ENCODE measurements at regions not wholly inside any gene's neighbourhood (a gene's known extent, or its start where the extent isn't known, plus 50 kb on each side); places are given as distances from the start of the nearest gene placed in this dataset.

DNA sequence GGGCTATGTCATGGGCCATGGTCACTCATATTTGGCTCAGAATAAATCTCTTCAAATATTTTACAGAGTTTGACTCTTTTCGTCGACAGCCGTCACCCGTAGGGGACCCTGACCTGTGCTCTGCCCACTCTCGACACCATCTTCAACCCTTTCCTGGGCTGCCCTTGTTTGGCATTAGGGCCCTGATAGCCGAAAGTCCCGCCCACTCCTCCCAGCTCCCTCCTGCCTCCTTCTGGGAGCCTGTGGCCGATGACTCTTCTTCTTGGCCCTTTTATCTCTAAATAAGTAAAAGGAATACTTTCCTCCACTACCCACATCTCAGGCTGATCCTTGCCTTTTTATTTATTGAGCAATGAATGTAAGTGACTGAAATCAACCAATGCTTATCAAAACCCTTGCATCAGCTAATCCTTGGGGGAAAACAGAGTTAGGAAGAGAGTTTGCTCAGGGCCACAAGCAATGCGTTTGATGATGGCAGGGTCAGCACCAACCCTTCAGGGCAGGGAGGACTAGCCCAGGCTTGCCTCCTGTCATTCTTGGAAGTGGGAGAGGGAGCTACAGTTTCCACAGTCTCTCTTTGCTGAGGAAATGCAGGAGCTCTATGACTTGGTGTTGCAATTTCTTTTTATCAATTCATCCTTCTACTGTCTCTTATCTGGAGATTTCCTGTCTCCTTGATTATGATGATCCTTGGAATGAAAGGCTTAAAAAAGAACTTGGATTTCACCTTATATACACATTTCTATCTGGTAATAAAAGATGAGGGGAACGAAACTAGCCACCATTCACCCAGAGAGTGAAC is 218.2 kb upstream of the PODXL start:
- no peak overlapping the region for H2AFZ ChIP-seq (ENCODE audit: low read length)
- no peaks in the 10 kb centered on the region for H3K9me2 ChIP-seq (ENCODE audit: low read depth, low read length)
- no peaks in the 10 kb centered on the region for H3K36me3 ChIP-seq (ENCODE audit: insufficient read depth, low read length)
- H3K27me3 ChIP-seq (ENCODE audit: insufficient read depth, low read length): peaks cover 5% of the 10 kb centered on the region; the same call in 1 of the 2 replicates
- H3K4me1 ChIP-seq (ENCODE audit: insufficient read depth, low read length, severe bottlenecking): no peaks in the 10 kb centered on the region
- no peak overlapping the region for H3K9ac ChIP-seq (ENCODE audit: low read length)
- H3K4me2 ChIP-seq (ENCODE audit: low read length): no peak overlapping the region
- H3F3A ChIP-seq (ENCODE audit: insufficient read depth, low read length): no peaks in the 10 kb centered on the region
- H4K20me1 ChIP-seq (ENCODE audit: insufficient read depth, low read length): no peaks in the 10 kb centered on the region
- no peaks in the 10 kb centered on the region for H3K9me3 ChIP-seq (ENCODE audit: low read length)
- TF ChIP-seq EZH2 (IDR thresholded peaks at IDR 0.05; ENCODE audit: borderline replicate concordance, low read length): no peak
- TF ChIP-seq, protein P1, sequence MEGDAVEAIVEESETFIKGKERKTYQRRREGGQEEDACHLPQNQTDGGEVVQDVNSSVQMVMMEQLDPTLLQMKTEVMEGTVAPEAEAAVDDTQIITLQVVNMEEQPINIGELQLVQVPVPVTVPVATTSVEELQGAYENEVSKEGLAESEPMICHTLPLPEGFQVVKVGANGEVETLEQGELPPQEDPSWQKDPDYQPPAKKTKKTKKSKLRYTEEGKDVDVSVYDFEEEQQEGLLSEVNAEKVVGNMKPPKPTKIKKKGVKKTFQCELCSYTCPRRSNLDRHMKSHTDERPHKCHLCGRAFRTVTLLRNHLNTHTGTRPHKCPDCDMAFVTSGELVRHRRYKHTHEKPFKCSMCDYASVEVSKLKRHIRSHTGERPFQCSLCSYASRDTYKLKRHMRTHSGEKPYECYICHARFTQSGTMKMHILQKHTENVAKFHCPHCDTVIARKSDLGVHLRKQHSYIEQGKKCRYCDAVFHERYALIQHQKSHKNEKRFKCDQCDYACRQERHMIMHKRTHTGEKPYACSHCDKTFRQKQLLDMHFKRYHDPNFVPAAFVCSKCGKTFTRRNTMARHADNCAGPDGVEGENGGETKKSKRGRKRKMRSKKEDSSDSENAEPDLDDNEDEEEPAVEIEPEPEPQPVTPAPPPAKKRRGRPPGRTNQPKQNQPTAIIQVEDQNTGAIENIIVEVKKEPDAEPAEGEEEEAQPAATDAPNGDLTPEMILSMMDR (IDR thresholded peaks at IDR 0.05; ENCODE audit: low read length): no peak
- no peak overlapping the region for H3K27ac ChIP-seq (ENCODE audit: low read depth, low read length, poor library complexity, severe bottlenecking)
- no peak overlapping the region for H3K4me3 ChIP-seq (ENCODE audit: low read depth, low read length, poor library complexity, severe bottlenecking)
- no peaks in the 10 kb centered on the region for H3K79me2 ChIP-seq (ENCODE audit: insufficient read depth, low read length)

DNA sequence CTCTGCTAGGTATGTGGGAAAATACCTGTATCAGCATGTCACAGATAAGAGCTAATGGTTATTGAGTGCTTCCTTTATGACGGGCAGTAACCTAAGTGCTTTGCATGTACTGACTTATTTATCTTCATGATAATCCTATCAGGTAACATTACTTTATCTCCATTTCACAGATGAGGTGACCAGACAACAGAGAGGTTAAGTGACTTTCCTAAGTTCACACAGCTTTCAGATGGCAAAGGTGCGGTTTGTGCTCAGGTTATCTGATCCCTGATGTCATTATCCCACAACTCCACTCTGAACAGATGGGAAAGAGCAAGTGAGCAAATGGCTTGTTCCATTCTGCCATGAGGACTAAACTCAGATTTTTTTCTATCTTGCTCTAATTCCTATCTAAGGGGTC is 217.0 kb upstream of the PODXL start:
- H3K36me3 ChIP-seq (ENCODE audit: insufficient read depth, low read length): no peaks in the 10 kb centered on the region
- H3K79me2 ChIP-seq (ENCODE audit: insufficient read depth, low read length): no peaks in the 10 kb centered on the region
- H3K4me1 ChIP-seq (ENCODE audit: insufficient read depth, low read length, severe bottlenecking): no peaks in the 10 kb centered on the region
- no peak overlapping the region for H3K4me3 ChIP-seq (ENCODE audit: low read depth, low read length, poor library complexity, severe bottlenecking)
- no peak for TF ChIP-seq EZH2 (IDR thresholded peaks at IDR 0.05; ENCODE audit: borderline replicate concordance, low read length)
- TF ChIP-seq, protein P1 (IDR thresholded peaks at IDR 0.05; ENCODE audit: low read length): no peak
- H4K20me1 ChIP-seq (ENCODE audit: insufficient read depth, low read length): no peaks in the 10 kb centered on the region
- no peak overlapping the region for H3K4me2 ChIP-seq (ENCODE audit: low read length)
- H3K9me2 ChIP-seq (ENCODE audit: low read depth, low read length): no peaks in the 10 kb centered on the region
- H2AFZ ChIP-seq (ENCODE audit: low read length): no peak overlapping the region
- peaks cover 5% of the 10 kb centered on the region; the same call in 1 of the 2 replicates for H3K27me3 ChIP-seq (ENCODE audit: insufficient read depth, low read length)
- H3K27ac ChIP-seq (ENCODE audit: low read depth, low read length, poor library complexity, severe bottlenecking): no peak overlapping the region
- H3F3A ChIP-seq (ENCODE audit: insufficient read depth, low read length): no peaks in the 10 kb centered on the region
- no peak overlapping the region for H3K9ac ChIP-seq (ENCODE audit: low read length)
- H3K9me3 ChIP-seq (ENCODE audit: low read length): no peaks in the 10 kb centered on the region

DNA sequence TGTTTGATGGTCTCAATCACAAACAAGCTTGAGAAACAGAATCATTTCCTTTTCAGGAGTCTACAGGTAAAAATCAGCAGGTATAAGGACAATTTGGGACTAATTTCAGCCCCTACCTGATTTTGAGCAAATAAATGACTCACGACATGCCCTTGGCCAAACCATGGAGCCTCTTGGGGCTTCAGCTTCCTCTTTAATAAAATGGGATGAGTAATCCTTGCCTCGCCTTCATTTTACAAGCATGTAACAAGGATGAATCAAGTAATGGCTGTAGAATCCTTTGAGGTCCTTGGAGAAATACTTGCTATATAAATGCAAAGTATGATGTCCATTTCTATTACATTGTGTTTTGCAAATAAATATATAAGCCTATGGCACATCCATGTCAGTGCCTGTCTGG is 212.8 kb upstream of the PODXL start:
- no peak overlapping the region for H3K27ac ChIP-seq (ENCODE audit: low read depth, low read length, poor library complexity, severe bottlenecking)

More for the DNA sequence above, 212.8 kb upstream of the PODXL start:
- Histone ChIP-seq H3K4me1 (ENCODE audit: insufficient read depth, low read length, severe bottlenecking) (no peaks in the 10 kb centered on the region), H4K20me1 (ENCODE audit: insufficient read depth, low read length) (no peaks in the 10 kb centered on the region), H3K79me2 (ENCODE audit: insufficient read depth, low read length) (no peaks in the 10 kb centered on the region), H3K9me3 (ENCODE audit: low read length) (no peaks in the 10 kb centered on the region), H3K4me3 (ENCODE audit: low read depth, low read length, poor library complexity, severe bottlenecking) (no peak overlapping the region), H2AFZ (ENCODE audit: low read length) (no peak overlapping the region), H3K9me2 (ENCODE audit: low read depth, low read length) (no peaks in the 10 kb centered on the region), H3K27me3 (ENCODE audit: insufficient read depth, low read length) (no peaks in the 10 kb centered on the region), H3K36me3 (ENCODE audit: insufficient read depth, low read length) (no peaks in the 10 kb centered on the region), H3F3A (ENCODE audit: insufficient read depth, low read length) (no peaks in the 10 kb centered on the region), H3K4me2 (ENCODE audit: low read length) (no peak overlapping the region), H3K9ac (ENCODE audit: low read length) (no peak overlapping the region)
- no peak for TF ChIP-seq EZH2 (IDR thresholded peaks at IDR 0.05; ENCODE audit: borderline replicate concordance, low read length)
- TF ChIP-seq, protein P1 (IDR thresholded peaks at IDR 0.05; ENCODE audit: low read length): no peak
